Thyroid gland (tissue), 4 donors: ENCODE measurements at regions not wholly inside any gene's neighbourhood (a gene's known extent, or its start where the extent isn't known, plus 50 kb on each side); places are given as distances from the start of the nearest gene placed in this dataset.

Experiments
- DNase-seq, 2 donors: peaks; one replicate each; pipeline ENCODE4 v3.0.0-alpha.2; 2019
- H3K27ac ChIP-seq, 3 donors: fragments of 200-600 bp; sonication (generic); 1 replicate in 2 of 3; 2 replicates in 1 of 3; pipeline ENCODE4 v1.5.1; 2016 to 2019; ENCODE audit warnings: mild to moderate bottlenecking in 1 of 3, moderate library complexity in 1 of 3
- H3K27me3 ChIP-seq: fragments of 200-600 bp; sonication (generic); one replicate; pipeline ENCODE4 v1.5.1; 2019
- H3K36me3 ChIP-seq, 2 donors: fragments of 200-600 bp; sonication (generic); one replicate each; pipeline ENCODE4 v1.5.1; 2016 to 2019
- H3K4me1 ChIP-seq, 2 donors: fragments of 200-600 bp; sonication (generic); one replicate each; pipeline ENCODE4 v1.5.1; 2017 to 2019
- H3K4me3 ChIP-seq, 3 donors: fragments of 200-600 bp; sonication (generic); replicated peaks in 1 of 3; 1 replicate in 2 of 3; 2 replicates in 1 of 3; pipeline ENCODE4 v1.5.1; 2016; ENCODE audit warnings: mild to moderate bottlenecking in 1 of 3
- H3K9me3 ChIP-seq: fragments of 200-600 bp; sonication (generic); one replicate; pipeline ENCODE4 v1.5.1; 2017
- POLR2A ChIP-seq, 2 donors: fragments of 450-650 bp; IDR thresholded peaks; one replicate each; pipeline ENCODE4 v1.6.1; 2017; ENCODE audit warnings: antibody characterized with exemption in 2 of 2, mild to moderate bottlenecking in 2 of 2, moderate library complexity in 1 of 2
- WGBS, 2 donors: methylation state at CpG; one replicate each; pipeline ENCODE4 v1.1.5; 2017; 5-methylcytosine and 5-hydroxymethylcytosine counted together
- intact Hi-C: fragments of 100-400 bp; cut with DNase I; formaldehyde crosslinking; loops from one replicate; pipeline ENCODE4 v1.15.1; 2023
- TF ChIP-seq, protein P1 (sequence below), 6 experiments: fragments of 200-600 bp in 3 of 6; fragments of 450-650 bp in 3 of 6; sonication (generic) in 3 of 6; IDR thresholded peaks; one replicate each; pipeline ENCODE4 v1.5.1; 2016 to 2019; ENCODE audit warnings: antibody characterized with exemption in 6 of 6, mild to moderate bottlenecking in 2 of 6, inconsistent platforms in 1 of 6, moderate library complexity in 1 of 6

GRCh38 chr7:124692425-124692824 lies 73.2 kb downstream of the GPR37 start:
- TF ChIP-seq, protein P1, sequence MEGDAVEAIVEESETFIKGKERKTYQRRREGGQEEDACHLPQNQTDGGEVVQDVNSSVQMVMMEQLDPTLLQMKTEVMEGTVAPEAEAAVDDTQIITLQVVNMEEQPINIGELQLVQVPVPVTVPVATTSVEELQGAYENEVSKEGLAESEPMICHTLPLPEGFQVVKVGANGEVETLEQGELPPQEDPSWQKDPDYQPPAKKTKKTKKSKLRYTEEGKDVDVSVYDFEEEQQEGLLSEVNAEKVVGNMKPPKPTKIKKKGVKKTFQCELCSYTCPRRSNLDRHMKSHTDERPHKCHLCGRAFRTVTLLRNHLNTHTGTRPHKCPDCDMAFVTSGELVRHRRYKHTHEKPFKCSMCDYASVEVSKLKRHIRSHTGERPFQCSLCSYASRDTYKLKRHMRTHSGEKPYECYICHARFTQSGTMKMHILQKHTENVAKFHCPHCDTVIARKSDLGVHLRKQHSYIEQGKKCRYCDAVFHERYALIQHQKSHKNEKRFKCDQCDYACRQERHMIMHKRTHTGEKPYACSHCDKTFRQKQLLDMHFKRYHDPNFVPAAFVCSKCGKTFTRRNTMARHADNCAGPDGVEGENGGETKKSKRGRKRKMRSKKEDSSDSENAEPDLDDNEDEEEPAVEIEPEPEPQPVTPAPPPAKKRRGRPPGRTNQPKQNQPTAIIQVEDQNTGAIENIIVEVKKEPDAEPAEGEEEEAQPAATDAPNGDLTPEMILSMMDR (IDR thresholded peaks at IDR 0.05) = no peak
- no peak for TF ChIP-seq POLR2A (IDR thresholded peaks at IDR 0.05)
- intact Hi-C loops = no loop called here
- no peak for DNase-seq
- H3K4me1 ChIP-seq = no peaks in the 10 kb centered on the region
- no peak overlapping the region for H3K4me3 ChIP-seq
- no peaks in the 10 kb centered on the region for H3K27me3 ChIP-seq
- H3K9me3 ChIP-seq = no peaks in the 10 kb centered on the region
- H3K27ac ChIP-seq = no peak overlapping the region
- WGBS, 2 donors = 85 to 86% methylated on average over 1 of the region's 1 CpG
- no peaks in the 10 kb centered on the region for H3K36me3 ChIP-seq

- intact Hi-C loops = no loop called here
- Histone ChIP-seq H3K4me1 (no peaks in the 10 kb centered on the region), H3K36me3 (no peaks in the 10 kb centered on the region), H3K27me3 (no peaks in the 10 kb centered on the region), H3K27ac (no peak overlapping the region), H3K4me3 (no peak overlapping the region), H3K9me3 (no peaks in the 10 kb centered on the region)
- no peak for TF ChIP-seq POLR2A (IDR thresholded peaks at IDR 0.05)
- DNase-seq = no peak
These were observed 74.8 kb downstream of the GPR37 start for GRCh38 chr7:124690840-124691239.

- H3K36me3 ChIP-seq = no peaks in the 10 kb centered on the region
- H3K27me3 ChIP-seq = no peaks in the 10 kb centered on the region
- H3K4me3 ChIP-seq = no peak overlapping the region
- H3K27ac ChIP-seq = no peak overlapping the region
- intact Hi-C loops = no loop called here
- H3K9me3 ChIP-seq = no peaks in the 10 kb centered on the region
- H3K4me1 ChIP-seq = no peaks in the 10 kb centered on the region
- 81 to 82% methylated on average over 1 of the region's 1 CpG for WGBS, 2 donors
- DNase-seq = no peak
- no peak for TF ChIP-seq POLR2A (IDR thresholded peaks at IDR 0.05)
- TF ChIP-seq, protein P1 (IDR thresholded peaks at IDR 0.05) = no peak
These were observed 75.7 kb downstream of the GPR37 start for GRCh38 chr7:124689931-124690330.

DNA sequence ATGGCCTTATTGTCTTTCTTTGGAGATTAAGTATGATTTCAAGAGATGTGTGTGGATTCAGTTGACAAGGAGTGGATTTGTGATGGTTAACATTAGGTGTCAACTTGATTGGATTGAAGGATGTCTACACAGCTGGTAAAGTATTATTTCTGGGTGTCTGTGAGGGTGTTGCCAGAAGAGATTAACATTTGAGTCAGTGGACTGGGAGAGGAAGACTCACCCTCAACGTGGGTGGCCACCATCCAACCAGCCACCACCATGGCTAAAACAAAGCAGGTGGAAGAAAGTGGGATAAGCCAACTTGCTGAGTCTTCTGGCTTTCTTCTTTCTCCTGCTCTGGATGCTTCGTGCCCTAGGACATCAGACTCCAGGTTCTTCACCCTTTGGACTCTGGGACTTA lies 76.1 kb downstream of the GPR37 start:
- H3K27ac ChIP-seq = no peak overlapping the region
- H3K4me1 ChIP-seq = no peaks in the 10 kb centered on the region
- no peak overlapping the region for H3K4me3 ChIP-seq
- 74% methylated on average over 2 of the region's 2 CpGs for WGBS, 2 donors
- H3K27me3 ChIP-seq = no peaks in the 10 kb centered on the region
- no peaks in the 10 kb centered on the region for H3K9me3 ChIP-seq
- no peaks in the 10 kb centered on the region for H3K36me3 ChIP-seq
- intact Hi-C loops = no loop called here
- no peak for DNase-seq
- TF ChIP-seq, protein P1 (IDR thresholded peaks at IDR 0.05) = no peak
- no peak for TF ChIP-seq POLR2A (IDR thresholded peaks at IDR 0.05)

GRCh38 chr7:124688991-124689390 lies 76.6 kb downstream of the GPR37 start:
- no peak for TF ChIP-seq POLR2A (IDR thresholded peaks at IDR 0.05)
- TF ChIP-seq, protein P1 (IDR thresholded peaks at IDR 0.05) = no peak
- no peaks in the 10 kb centered on the region for H3K27me3 ChIP-seq
- intact Hi-C loops = no loop called here
- no peaks in the 10 kb centered on the region for H3K9me3 ChIP-seq
- WGBS, 2 donors = 89 to 90% methylated on average over 3 of the region's 3 CpGs
- H3K36me3 ChIP-seq = no peaks in the 10 kb centered on the region
- no peak for DNase-seq
- no peaks in the 10 kb centered on the region for H3K4me1 ChIP-seq
- no peak overlapping the region for H3K27ac ChIP-seq
- no peak overlapping the region for H3K4me3 ChIP-seq

GRCh38 chr7:124686543-124687171 lies 78.9 kb downstream of the GPR37 start:
- H3K36me3 ChIP-seq = no peaks in the 10 kb centered on the region
- no peaks in the 10 kb centered on the region for H3K9me3 ChIP-seq
- no peaks in the 10 kb centered on the region for H3K27me3 ChIP-seq
- no peak for DNase-seq
- no peaks in the 10 kb centered on the region for H3K4me1 ChIP-seq
- TF ChIP-seq, protein P1 (IDR thresholded peaks at IDR 0.05) = no peak
- no peak for TF ChIP-seq POLR2A (IDR thresholded peaks at IDR 0.05)
- H3K27ac ChIP-seq = no peak overlapping the region
- intact Hi-C loops = no loop called here
- no peak overlapping the region for H3K4me3 ChIP-seq
